Retina (tissue), 1 donor: ENCODE measurements at regions not wholly inside any gene's neighbourhood (a gene's known extent, or its start where the extent isn't known, plus 50 kb on each side); places are given as distances from the start of the nearest gene placed in this dataset.
"Not testable (repeated sequence)": the region's sequence is repeated elsewhere in the genome, so short reads cannot be mapped to it uniquely, and the experiment has no call there.

ENCODE experiments used
- DNase-seq: peaks from one replicate; pipeline ENCODE4 v3.0.0-alpha.2; 2016

- no peak for DNase-seq
Observed at GRCh38 chr13:90308249-90308648, 1039.2 kb upstream of the MIR17HG start.

GRCh38 chr13:90311929-90312328, 1035.6 kb upstream of the MIR17HG start:
- no peak for DNase-seq

GRCh38 chr13:90315061-90315460, 1032.4 kb upstream of the MIR17HG start:
- peak; percentile 6 for DNase-seq

- DNase-seq = no peak
Observed at GRCh38 chr13:90320664-90321063, 1026.8 kb upstream of the MIR17HG start.

- DNase-seq = no peak
Observed at GRCh38 chr13:90321281-90321931, 1026.1 kb upstream of the MIR17HG start.

GRCh38 chr13:90329641-90330040, 1017.8 kb upstream of the MIR17HG start:
- no peak for DNase-seq

GRCh38 chr13:90331974-90332373, 1015.5 kb upstream of the MIR17HG start:
- DNase-seq = no peak

- DNase-seq = no peak
Observed at GRCh38 chr13:90336507-90336906, 1011.0 kb upstream of the MIR17HG start.

GRCh38 chr13:90341348-90341747, 1006.1 kb upstream of the MIR17HG start:
- DNase-seq = not testable (repeated sequence)

- DNase-seq = not testable (repeated sequence)
Observed at GRCh38 chr13:90348477-90349136, 998.9 kb upstream of the MIR17HG start.

- no peak for DNase-seq
Observed at GRCh38 chr13:90352763-90353162, 994.7 kb upstream of the MIR17HG start.

- DNase-seq = no peak
Observed at GRCh38 chr13:90355162-90355751, 992.2 kb upstream of the MIR17HG start.

GRCh38 chr13:90360785-90361184, 986.7 kb upstream of the MIR17HG start:
- no peak for DNase-seq

GRCh38 chr13:90362707-90363106, 984.8 kb upstream of the MIR17HG start:
- no peak for DNase-seq

GRCh38 chr13:90365130-90365529, 982.4 kb upstream of the MIR17HG start:
- no peak for DNase-seq

- no peak for DNase-seq
Observed at GRCh38 chr13:90374168-90374567, 973.3 kb upstream of the MIR17HG start.

GRCh38 chr13:90375851-90376250, 971.6 kb upstream of the MIR17HG start:
- DNase-seq = no peak

GRCh38 chr13:90382425-90382824, 965.1 kb upstream of the MIR17HG start:
- no peak for DNase-seq

GRCh38 chr13:90385781-90386489, 961.6 kb upstream of the MIR17HG start:
- DNase-seq = no peak

- no peak for DNase-seq
Observed at GRCh38 chr13:90388887-90389452, 958.5 kb upstream of the MIR17HG start.

GRCh38 chr13:90389537-90389936, 958.0 kb upstream of the MIR17HG start:
- DNase-seq = no peak

GRCh38 chr13:90393408-90393807, 954.1 kb upstream of the MIR17HG start:
- no peak for DNase-seq

- no peak for DNase-seq
Observed at GRCh38 chr13:90395348-90395747, 952.1 kb upstream of the MIR17HG start.
